COLO829 (cell line): ENCODE measurements at regions not wholly inside any gene's neighbourhood (a gene's known extent, or its start where the extent isn't known, plus 50 kb on each side); places are given as distances from the start of the nearest gene placed in this dataset.
A peak's percentile ranks its signal among the peaks of the same experiment; 100 is the strongest.
"Not testable (repeated sequence)": the region's sequence is repeated elsewhere in the genome, so short reads cannot be mapped to it uniquely, and the experiment has no call there.

Source experiments
- DNase-seq: peaks from one replicate; pipeline ENCODE4 v3.0.0; 2012; ENCODE audit warnings: low spot score

DNA sequence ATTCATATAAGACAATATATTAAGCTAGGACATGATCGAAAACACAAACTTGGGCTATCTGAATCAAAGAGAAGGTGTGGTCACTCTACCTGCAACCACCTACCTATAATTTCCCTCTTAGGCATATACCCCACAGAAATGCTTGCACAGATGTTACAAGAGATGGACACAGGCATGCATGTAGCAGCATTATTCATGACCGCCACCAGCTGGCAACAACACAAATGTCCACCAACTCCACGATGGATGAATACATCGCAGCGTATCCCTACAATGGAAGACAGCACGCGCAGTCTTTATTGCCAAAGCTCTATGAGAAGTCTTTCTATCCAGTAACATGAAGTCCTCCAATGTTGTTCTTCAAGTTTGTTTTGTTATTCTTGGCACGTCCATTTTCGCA, 90.8 kb downstream of the ARL4C start:
- no peak for DNase-seq

DNA sequence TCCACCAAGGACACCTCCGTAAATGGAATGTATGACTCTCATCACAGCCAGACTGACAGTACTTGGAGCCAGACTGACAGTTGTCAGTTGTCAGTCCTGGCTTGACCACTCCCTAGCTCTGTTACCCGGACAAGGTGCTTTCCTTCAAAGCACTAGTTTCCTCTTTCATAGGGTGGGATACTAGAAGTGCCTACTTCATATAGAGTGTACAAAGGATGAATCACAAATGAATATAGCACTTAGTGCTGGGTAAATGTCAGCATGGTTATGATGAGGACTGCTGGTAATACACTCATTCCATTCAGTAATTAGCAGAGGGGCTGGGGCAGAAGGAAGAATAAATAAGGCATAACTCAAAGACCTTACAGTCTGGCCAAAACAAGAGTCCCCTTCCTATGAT, 91.4 kb downstream of the ARL4C start:
- DNase-seq, result no peak

DNA sequence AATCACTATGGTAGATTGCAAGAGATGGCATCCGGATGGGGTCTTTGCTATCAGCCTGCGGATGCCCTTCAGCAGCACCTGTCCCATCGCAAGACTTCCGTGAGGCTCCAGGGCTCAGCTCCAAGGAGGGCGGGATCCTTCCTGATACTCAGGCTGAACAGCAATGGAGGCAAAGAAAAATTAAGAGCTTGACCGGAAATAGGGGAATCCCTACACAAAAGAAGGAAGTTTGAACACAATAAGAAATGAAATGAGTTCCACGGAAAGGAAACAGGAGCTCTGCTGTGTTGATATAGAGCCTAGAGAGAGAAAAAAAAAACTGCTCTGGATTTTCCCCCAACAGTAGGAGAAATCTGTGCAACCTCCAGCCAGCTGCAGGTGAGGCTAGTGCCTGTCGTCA, 91.9 kb downstream of the ARL4C start:
- no peak for DNase-seq

DNA sequence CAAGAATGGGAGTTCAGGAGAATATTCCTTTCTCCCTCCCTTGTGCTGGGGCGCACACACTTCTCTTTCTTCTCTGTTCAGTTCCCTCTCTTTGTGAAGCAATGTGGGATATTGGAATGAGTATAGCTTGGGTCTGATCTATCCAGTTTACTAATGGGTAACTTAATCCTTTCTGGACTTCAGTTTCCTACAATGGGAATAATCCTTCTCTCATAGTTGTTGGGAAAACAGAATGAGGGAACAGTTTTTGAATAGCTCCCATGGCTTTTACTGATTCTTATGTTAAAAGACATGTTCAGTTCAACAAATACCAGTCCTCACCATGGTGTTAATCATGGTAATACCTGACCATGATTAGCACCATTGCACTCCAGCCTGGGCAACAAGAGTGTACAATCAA, 93.1 kb downstream of the ARL4C start:
- no peak for DNase-seq

DNA sequence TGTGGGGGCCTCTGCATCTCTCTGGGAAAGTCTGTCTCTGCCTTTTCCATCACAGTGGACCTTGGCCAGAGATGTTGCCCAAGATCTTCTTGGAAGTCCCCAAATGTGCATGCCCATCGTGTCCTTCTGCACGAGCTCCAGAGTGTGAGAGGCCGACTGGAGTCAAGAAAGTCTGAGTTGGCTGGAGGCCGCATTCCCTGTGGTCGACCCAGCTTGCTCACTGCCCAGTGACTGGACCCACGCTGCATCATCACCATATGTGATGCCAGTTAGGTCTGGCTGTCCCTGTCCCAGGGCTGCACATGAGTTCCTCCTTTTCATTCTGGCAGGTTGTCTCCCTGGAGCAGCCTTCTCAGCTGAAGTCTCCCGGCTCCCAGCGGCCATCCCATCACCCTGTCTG, 93.8 kb downstream of the ARL4C start:
- no peak for DNase-seq

DNA sequence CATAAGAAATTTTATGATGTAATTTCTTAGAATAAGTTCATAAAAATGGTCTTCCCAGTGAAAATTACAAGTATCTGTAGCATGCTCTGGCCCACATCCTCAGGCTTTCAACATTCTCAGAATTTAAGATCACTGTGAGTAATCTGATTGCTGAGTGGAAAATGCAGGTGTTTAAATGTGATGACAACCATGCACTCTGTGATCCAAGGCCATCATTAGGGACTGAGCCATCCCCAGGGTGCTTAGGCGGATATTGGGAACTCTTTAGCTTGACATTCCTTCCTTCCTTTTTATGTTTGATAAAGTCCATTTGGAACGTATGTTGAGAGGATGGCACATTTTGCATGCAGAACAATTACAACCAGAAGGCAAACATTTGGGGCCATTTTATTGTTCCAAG, 95.5 kb downstream of the ARL4C start:
- no peak for DNase-seq

DNA sequence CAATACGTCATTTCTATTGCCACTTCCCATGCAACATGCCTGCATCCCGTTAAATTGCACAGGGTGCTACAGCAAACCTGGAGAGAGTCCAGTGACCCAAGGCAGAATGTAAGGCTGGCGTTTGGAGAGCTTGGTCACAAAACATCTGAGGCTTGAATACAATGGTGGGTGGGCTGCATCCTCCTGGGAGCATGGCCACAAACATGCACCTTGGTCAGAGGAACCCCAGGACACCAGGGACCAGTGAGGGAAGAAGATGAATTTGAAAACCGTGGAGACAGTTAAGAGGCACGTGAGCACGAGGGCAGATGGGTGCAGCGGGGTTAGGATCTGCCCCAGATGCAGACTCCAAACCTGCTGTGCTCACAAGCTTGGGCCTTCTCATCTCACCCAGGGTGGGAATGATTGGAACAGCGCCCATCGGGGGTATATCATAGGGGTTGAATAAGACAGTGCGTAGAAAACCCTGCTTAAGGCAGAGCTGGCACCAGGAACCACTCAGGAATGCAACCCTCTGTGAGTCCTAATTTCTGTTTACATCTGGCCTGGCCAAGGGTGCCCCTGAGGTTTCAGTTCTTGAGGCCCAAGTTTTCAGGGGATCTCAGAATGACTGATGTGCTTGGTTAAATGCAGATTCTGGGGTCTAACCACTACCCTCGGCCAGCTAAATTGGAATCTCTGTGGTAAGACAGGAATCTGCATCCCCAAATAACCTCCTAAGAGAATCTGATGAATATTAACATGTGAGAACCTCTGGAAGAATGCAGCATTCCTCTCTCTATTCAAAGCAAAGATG, 97.2 kb downstream of the ARL4C start:
- no peak for DNase-seq

DNA sequence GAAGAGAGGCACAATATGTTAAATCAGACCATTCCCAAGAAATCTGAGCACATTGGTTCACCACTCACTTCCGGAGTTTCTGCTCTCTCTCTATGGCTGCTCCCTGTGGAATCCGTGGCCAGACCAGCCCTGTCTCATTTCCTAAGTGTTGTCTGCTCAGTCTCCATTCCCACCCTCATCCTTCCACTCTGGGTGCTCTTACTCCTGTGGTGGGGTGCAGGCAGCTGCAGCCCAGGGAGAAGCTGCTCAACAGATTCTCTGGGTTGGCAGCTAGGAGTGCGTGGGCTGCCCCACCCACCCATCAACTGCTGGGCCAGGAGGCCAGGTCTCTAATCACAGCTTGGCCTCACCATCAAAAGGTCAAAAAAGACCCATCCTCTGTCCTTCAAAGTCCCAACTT, 98.3 kb downstream of the ARL4C start:
- DNase-seq, result no peak

DNA sequence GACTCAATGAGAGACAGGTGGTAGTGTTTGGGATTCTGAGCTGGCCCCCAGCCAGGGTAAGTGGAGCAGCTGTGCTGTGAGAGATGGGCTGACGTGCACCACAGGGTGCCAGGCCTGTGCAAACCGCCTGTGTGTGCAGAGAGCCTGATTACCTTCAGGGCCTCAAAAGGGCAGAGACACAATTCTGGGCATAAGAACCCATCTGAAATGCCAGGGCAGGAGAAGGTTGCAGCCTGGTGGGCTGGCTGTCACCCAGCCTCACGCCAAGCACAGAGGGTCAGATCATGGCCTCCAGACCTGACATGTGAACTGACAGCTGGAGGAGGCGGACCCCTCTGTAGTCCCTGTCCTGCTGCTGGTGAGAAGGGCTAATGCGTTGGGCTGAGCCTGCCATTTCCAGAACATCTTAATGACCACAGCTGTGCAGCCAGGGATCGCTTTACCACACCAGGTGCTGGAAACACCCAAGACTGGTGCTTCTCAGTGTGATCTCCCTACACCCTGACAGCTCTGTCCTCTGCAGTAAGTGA, 100.9 kb downstream of the ARL4C start:
- no peak for DNase-seq

DNA sequence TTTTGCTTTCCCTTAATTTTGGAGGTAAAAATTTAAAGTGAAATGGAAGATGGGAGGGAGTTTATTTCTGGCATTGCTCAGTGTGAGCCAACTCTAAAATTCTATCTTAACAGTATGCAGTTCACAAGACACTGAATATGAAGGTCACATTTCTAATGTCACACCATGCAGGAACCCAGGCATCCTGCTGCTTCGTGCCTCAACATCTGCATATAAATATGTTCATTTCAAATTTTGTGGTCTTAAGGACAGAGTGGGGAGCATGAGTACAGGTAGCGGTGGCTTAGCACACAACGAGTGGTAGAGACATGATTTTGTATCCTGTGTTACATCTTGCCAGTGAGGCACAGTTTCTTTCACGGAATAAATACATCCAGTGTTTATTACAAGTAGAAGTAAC, 102.4 kb downstream of the ARL4C start:
- DNase-seq, result no peak

DNA sequence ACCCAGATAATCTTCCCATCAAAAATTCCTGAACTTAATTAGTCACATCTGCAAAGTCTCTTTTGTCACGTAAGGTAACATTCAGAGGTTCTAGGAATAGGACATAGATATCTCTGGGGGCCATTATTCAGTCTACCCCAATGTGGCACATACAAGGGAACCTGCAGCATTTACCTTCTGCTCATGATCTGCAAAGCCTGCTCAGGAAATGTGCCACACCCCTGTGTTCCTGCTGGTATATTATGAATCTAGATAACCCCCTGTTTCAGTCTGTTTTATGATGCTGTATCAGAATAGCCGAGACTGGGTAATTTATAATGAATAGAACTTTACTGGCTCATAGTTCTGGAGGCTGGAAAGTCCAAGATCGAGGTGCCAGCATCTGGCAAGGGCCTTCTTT, 103.5 kb downstream of the ARL4C start:
- DNase-seq, result no peak

DNA sequence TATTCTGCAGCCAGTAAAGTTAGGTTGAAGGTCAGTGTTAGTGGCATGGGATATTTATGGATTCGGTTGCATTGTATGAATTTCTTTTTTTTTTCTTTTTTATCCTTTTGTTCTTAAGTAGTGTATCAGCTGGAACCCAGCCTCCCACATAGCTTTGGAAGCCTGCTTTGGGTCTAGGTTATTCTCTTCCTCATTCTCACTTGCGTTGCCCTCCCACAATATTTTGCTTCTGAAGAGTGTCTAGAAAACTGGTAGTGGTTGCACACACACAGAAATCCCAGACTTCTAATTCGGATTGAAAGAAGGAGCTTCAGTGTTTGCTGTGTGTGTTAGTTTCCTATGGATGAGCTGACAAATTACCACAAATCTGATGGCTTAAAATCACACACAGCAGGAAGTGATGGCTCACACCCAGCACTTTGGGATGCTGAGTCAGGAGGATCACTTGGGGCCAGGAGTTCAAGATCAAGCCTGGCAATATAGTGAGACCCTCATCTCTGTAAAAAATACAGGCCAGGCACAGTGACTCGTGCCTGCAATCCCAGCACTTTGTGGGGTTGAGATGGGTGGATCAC, 104.8 kb downstream of the ARL4C start:
- no peak for DNase-seq

DNA sequence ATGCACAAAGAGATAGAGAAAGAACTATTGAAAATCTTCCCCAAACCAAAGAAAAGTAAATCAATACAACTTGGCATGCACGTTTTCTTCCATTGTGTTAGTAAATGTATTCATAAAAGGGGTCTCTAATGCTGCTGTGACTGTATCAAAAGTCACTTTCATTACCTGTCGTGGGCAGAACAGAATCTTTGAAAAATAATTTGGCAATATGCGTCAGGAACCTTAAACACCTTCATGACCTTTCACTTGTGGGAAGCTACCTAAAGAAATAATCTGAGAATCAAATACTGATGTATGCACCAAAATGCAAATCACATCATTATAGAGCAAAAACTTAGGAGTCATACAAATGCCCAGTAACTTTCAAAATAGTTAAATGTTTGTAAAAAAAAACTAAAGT, 105.3 kb downstream of the ARL4C start:
- DNase-seq, result no peak

DNA sequence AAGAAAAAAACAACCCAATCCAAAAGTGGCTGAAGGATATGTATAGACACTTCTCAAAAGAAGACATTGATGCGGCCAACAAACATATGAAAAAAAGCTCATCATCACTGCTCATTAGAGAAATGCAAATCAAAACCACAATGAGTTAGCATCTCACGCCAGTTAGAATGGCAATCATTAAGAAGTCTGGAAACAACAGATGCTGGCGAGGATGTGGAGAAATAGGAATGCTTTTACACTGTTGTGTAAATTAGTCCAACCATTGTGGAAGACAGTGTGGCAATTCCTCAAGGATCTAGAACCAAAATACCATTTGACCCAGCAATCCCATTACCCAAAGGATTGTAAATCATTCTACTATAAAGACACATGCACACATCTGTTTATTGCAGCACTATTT, 107.2 kb downstream of the ARL4C start:
- DNase-seq, result not testable (repeated sequence)

DNA sequence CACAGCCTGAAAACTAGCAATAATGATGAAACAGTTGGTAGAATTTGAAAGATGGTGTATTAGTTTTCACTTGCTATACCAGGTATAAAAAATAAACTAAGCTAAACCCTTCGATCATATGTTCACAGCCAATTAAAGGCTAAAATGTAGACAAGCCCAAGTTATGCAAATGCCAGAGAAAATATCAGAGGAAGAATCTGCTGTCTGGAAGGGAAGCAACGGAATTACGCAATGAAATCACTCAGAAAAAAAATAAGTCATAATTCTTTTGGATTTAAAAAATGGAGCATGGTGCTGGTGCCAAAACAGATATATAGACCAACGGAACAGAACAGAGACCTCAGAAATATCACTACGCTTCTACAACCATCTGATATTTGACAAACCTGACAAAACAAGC, 108.3 kb downstream of the ARL4C start:
- no peak for DNase-seq

DNA sequence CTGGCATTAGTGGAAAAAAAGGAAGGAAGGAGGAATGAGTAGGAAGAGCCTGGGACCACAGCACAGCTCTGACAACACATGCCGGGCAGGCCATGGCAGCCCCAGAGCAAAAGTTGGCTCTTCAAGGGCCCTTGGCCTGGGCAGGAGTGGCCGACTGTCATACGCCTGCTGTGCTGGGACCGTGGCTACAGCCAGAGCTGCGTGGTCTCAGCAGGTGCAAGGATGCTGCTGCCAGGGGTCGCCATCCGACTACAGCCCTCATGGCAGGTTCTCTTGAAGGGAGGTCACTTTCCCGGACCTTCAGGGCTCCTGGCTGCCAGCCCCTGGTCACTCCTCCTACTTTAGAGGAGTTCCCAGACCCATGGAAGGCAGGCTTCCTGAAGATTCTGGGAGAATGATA, 109.9 kb downstream of the ARL4C start:
- no peak for DNase-seq

DNA sequence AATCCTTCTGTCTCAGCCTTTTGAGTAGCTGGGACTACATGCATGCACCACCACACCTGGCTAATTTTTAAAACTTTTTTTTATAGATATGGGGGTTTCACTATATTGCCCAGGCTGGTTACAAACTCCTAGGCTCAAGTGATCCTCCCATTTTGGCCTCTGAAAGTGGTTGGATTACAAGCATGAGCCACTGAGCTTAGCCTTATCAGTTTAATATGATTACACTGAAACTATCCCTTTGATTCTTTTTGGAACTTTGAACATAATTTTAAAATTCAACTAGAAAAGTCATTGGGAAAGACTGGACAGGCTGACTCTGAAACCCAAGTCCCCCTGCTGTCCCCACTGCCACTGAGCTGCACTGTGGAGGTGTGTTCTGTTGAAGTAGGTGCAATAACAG, 114.8 kb downstream of the ARL4C start:
- DNase-seq, result no peak

DNA sequence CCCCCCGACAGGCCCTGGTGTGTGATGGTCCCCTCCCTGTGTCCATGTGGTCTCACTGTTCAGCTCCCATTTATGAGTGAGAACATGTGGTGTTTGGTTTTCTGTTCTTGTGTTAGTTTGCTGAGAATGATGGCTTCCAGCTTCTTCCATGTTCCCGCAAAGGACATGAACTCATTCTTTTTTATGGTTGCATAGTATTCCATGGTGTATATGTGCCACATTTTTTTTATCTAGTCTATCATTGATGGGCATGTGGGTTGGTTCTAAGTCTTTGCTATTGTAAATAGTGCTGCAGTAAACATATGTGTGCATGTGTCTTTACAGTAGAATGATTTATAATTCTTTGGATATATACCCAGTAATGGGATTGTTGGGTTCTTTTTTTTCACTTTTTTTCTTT, 117.9 kb downstream of the ARL4C start:
- DNase-seq, result not testable (repeated sequence)

DNA sequence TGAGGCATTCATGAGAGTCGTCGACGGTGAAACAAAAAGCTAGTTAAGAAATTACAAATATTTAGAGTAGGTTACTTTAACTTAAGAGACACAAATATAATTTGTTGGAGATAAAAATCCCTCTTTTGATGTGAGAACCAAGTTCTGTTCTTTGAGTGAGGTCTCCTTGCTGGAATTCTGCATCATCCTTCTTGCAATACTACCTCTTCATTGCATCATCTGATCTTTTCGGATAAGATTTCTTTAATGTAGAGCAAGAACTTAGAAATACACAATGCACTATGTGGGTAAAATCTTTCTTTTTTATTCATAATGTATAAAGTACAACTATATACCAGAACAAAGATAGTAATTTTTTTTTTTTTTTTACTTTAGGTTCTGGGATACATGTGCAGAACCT, 118.4 kb downstream of the ARL4C start:
- DNase-seq, result no peak

DNA sequence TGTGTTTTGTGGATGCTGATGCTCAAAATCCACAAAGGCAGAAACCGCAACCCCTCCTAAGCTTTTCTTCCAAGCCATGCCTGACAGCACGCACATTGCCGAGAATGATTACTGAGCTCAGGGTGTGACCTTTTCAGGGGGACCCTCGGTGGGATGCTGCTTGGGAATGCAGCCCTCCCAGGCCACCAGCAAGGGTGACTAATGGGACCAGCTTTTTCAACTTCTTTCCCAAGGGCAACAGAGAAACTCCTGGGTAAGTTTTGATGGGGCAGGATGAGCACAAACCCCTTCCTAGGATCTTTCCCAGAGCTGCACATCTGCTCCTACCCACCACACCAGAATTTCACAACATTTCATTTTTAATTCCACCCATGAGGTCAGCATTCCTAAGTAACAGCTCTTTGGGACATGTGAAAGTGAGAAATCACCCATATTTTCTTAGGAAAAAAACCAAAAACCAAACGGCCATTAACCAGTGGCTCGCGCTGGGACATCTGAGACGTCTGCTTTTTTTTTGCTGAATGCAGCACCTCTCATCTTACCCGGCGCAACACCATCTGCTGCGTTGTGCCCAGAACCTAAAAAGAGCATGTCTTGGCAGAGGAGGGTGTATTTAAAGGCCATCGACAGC, 119.0 kb downstream of the ARL4C start:
- DNase-seq, result no peak

DNA sequence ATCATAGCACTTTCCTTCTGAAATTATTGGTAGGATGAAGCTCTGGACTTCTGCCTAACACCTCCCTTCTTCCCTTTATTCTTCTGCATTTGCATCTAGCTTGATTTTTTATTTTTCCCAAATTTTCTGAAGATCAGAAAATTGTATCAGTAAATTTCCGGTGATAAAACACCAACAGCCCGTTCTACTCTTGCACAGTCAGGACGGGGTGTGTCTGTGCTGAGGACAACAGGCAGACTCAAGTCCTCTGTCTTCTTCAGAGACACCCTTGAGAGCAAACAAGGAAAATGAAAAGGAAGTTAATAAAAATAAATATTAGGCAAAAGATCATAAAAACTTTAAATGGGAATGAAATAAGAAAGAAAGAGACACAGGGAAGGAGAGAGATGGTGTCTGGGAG, 120.7 kb downstream of the ARL4C start:
- no peak for DNase-seq

DNA sequence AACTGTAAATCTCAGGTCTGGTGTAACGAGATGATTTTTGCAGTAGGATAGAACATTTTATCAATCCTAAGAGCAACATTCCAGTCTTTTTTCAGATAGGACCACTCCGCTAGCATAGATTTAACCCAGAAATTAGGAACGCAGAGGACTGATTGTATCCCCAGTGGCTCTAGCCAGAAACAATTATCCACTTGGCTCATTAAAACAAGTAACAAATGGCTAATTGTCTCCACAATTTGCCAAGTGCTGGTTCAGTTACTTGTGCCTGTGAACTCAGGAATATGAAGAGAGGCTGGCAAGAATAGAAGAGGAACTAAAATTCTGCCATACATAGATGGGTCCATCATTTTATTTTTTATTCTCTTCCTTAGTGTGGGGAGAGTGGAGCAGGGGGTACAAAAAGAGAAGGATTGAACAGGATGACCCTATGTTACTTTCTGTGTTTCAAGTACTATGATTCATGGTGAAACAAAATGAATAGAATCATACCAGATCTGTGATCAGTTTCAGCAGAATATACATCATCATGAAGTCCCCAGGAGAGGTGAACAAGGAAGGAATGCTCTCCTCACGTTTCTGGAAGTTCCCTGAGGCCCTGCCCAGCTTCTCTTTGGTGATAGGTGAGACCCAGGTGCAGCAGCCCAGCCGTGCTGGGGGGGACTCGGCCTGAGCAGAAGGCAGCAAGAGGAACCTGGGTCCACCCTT, 121.6 kb downstream of the ARL4C start:
- DNase-seq, result no peak

DNA sequence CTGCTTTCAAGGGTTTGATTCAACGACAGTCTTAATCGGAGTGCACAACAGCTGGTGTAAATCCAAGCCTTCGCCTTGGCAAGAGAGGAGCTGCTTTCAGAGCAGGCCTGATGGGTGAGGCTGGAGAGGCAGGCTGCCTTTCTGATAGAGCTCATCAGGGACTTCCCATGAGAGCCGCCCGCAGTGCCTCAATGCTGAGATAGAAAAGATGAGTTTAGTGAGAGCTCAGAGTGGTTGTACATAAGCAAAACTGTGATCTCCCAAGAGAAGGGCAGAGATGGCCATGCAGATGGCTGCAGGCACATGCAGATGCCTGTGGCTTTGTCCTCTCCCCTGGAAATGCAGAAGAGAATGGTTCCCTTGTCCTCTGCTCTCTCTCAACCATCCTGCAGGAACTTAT, 122.1 kb downstream of the ARL4C start:
- DNase-seq, result peak; percentile 57
